ENCODE measurements at regions not wholly inside any gene's neighbourhood (a gene's known extent, or its start where the extent isn't known, plus 50 kb on each side); places are given as distances from the start of the nearest gene placed in this dataset.

DNA sequence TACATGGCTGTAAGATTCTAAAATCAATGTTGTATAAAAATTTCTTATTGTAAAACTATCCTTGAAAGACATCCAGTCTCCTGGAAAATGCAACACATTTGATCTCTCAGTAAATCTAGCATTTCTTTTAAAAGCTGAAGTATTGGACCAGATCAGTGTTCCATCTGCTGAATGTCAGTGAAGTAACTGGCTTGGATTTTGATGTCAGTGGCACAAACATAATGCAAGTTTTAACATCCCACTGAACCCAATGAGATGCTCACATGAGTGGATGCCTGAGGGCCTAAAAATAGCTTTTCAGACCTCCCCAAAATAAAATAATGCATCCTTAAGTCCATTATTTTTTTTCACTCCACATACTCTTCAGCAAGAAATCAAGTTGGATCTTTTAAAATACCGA, 1432.2 kb downstream of the MRPL39 start:
- Histone ChIP-seq H3K9me2 (ENCODE audit: insufficient read depth, low read length) (no peaks in the 10 kb centered on the region), H4K20me1 (ENCODE audit: insufficient read depth) (no peaks in the 10 kb centered on the region), H3K9ac (ENCODE audit: low read length) (no peak overlapping the region), H3K79me2 (replicated peaks; ENCODE audit: insufficient read depth, low read length) (no peaks in the 10 kb centered on the region), H3K4me3 (ENCODE audit: low read length) (no peak overlapping the region), H3K9me3 (ENCODE audit: low read length) (no peaks in the 10 kb centered on the region), H3K27me3 (ENCODE audit: insufficient read depth, low read depth, low read length) (no peaks in the 10 kb centered on the region), H3K36me3 (ENCODE audit: insufficient read depth, low read length) (no peaks in the 10 kb centered on the region), H2AFZ (ENCODE audit: low read depth, low read length) (no peak overlapping the region), H3K4me2 (ENCODE audit: low read length) (no peak overlapping the region), H3K27ac (ENCODE audit: low read length) (no peak overlapping the region), H3F3A (ENCODE audit: insufficient read depth, low read length, poor library complexity, severe bottlenecking) (no peaks in the 10 kb centered on the region)
- TF ChIP-seq, protein P1, sequence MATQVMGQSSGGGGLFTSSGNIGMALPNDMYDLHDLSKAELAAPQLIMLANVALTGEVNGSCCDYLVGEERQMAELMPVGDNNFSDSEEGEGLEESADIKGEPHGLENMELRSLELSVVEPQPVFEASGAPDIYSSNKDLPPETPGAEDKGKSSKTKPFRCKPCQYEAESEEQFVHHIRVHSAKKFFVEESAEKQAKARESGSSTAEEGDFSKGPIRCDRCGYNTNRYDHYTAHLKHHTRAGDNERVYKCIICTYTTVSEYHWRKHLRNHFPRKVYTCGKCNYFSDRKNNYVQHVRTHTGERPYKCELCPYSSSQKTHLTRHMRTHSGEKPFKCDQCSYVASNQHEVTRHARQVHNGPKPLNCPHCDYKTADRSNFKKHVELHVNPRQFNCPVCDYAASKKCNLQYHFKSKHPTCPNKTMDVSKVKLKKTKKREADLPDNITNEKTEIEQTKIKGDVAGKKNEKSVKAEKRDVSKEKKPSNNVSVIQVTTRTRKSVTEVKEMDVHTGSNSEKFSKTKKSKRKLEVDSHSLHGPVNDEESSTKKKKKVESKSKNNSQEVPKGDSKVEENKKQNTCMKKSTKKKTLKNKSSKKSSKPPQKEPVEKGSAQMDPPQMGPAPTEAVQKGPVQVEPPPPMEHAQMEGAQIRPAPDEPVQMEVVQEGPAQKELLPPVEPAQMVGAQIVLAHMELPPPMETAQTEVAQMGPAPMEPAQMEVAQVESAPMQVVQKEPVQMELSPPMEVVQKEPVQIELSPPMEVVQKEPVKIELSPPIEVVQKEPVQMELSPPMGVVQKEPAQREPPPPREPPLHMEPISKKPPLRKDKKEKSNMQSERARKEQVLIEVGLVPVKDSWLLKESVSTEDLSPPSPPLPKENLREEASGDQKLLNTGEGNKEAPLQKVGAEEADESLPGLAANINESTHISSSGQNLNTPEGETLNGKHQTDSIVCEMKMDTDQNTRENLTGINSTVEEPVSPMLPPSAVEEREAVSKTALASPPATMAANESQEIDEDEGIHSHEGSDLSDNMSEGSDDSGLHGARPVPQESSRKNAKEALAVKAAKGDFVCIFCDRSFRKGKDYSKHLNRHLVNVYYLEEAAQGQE (IDR thresholded peaks at IDR 0.05; ENCODE audit: borderline replicate concordance), result no peak
- TF ChIP-seq POLR2AphosphoS5 (IDR thresholded peaks at IDR 0.05), result no peak
- TF ChIP-seq MXI1 (conservative IDR thresholded peaks at IDR 0.05; ENCODE audit: poor library complexity, severe bottlenecking), result no peak
- TF ChIP-seq, protein P2, sequence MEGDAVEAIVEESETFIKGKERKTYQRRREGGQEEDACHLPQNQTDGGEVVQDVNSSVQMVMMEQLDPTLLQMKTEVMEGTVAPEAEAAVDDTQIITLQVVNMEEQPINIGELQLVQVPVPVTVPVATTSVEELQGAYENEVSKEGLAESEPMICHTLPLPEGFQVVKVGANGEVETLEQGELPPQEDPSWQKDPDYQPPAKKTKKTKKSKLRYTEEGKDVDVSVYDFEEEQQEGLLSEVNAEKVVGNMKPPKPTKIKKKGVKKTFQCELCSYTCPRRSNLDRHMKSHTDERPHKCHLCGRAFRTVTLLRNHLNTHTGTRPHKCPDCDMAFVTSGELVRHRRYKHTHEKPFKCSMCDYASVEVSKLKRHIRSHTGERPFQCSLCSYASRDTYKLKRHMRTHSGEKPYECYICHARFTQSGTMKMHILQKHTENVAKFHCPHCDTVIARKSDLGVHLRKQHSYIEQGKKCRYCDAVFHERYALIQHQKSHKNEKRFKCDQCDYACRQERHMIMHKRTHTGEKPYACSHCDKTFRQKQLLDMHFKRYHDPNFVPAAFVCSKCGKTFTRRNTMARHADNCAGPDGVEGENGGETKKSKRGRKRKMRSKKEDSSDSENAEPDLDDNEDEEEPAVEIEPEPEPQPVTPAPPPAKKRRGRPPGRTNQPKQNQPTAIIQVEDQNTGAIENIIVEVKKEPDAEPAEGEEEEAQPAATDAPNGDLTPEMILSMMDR (IDR thresholded peaks at IDR 0.05; ENCODE audit: poor library complexity, severe bottlenecking), result no peak
- no peak for TF ChIP-seq EP300 (conservative IDR thresholded peaks at IDR 0.05; ENCODE audit: poor library complexity, severe bottlenecking)

DNA sequence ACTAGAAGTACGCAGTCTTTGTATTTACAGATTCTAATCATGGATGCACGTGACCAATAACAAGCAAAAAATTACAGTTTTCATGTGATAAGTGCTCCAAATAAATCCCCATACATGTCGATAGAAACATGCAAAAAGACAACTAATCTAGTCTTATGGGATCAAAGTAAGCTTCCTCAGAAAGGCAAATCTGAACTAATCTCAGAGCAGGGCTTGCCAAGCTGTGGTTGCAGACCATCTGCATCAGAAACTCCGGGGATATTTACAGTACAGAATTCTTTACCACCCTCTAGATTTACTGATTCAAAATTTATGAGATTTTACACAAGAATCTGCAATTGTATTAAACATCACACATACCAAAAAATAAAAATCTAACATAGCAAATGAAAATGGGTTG, 1435.5 kb downstream of the MRPL39 start:
- H3K9me3 ChIP-seq (ENCODE audit: low read length), result no peaks in the 10 kb centered on the region
- no peaks in the 10 kb centered on the region for H3K36me3 ChIP-seq (ENCODE audit: insufficient read depth, low read length)
- no peaks in the 10 kb centered on the region for H3F3A ChIP-seq (ENCODE audit: insufficient read depth, low read length, poor library complexity, severe bottlenecking)
- no peak overlapping the region for H3K9ac ChIP-seq (ENCODE audit: low read length)
- H3K27me3 ChIP-seq (ENCODE audit: insufficient read depth, low read depth, low read length), result no peaks in the 10 kb centered on the region
- no peaks in the 10 kb centered on the region for H3K9me2 ChIP-seq (ENCODE audit: insufficient read depth, low read length)
- TF ChIP-seq, protein P2 (IDR thresholded peaks at IDR 0.05; ENCODE audit: poor library complexity, severe bottlenecking), result no peak
- TF ChIP-seq EP300 (conservative IDR thresholded peaks at IDR 0.05; ENCODE audit: poor library complexity, severe bottlenecking), result no peak
- no peak for TF ChIP-seq EZH2 (IDR thresholded peaks at IDR 0.05; ENCODE audit: borderline replicate concordance, insufficient read depth, low read length, poor library complexity, severe bottlenecking)
- TF ChIP-seq POLR2AphosphoS5 (IDR thresholded peaks at IDR 0.05), result no peak
- no peak for TF ChIP-seq MXI1 (conservative IDR thresholded peaks at IDR 0.05; ENCODE audit: poor library complexity, severe bottlenecking)
- TF ChIP-seq RAD21 (conservative IDR thresholded peaks at IDR 0.05), result no peak
- no peak for TF ChIP-seq TAF1 (IDR thresholded peaks at IDR 0.05; ENCODE audit: low read depth)
- TF ChIP-seq SMC3 (conservative IDR thresholded peaks at IDR 0.05; ENCODE audit: poor library complexity), result no peak
- TF ChIP-seq, protein P1 (IDR thresholded peaks at IDR 0.05; ENCODE audit: borderline replicate concordance), result no peak
- H3K4me2 ChIP-seq (ENCODE audit: low read length), result no peak overlapping the region
- H3K79me2 ChIP-seq (replicated peaks; ENCODE audit: insufficient read depth, low read length), result no peaks in the 10 kb centered on the region
- H3K27ac ChIP-seq (ENCODE audit: low read length), result no peak overlapping the region
- H4K20me1 ChIP-seq (ENCODE audit: insufficient read depth), result no peaks in the 10 kb centered on the region
- no peak overlapping the region for H2AFZ ChIP-seq (ENCODE audit: low read depth, low read length)
- no peak overlapping the region for H3K4me3 ChIP-seq (ENCODE audit: low read length)

Data from neural cell (in vitro differentiated cells).